ENCODE measurements at regions not wholly inside any gene's neighbourhood (a gene's known extent, or its start where the extent isn't known, plus 50 kb on each side); places are given as distances from the start of the nearest gene placed in this dataset.
A peak's percentile ranks its signal among the peaks of the same experiment; 100 is the strongest.

GRCh38 chr14:42130815-42131214 lies 524.1 kb downstream of the LRFN5 start:
- H3K9ac ChIP-seq (ENCODE audit: low read length) = no peak overlapping the region
- H3K36me3 ChIP-seq (ENCODE audit: control insufficient read depth in 1 of 2, insufficient read depth in 2 of 2, low read depth in 1 of 2, low read length in 2 of 2) = no peaks in the 10 kb centered on the region
- no peak overlapping the region for H4K8ac ChIP-seq (ENCODE audit: low read length)
- no peak overlapping the region for H4K91ac ChIP-seq (ENCODE audit: low read length)
- no peak overlapping the region for H3K14ac ChIP-seq (ENCODE audit: low read length in 2 of 2)
- H3K9me3 ChIP-seq (ENCODE audit: control insufficient read depth, low read length) = no peaks in the 10 kb centered on the region
- H3K4ac ChIP-seq (ENCODE audit: low read depth in 1 of 2, low read length in 2 of 2) = no peak overlapping the region
- H3K18ac ChIP-seq (ENCODE audit: low read depth in 1 of 2, low read length in 2 of 2) = no peak overlapping the region
- no peak overlapping the region for H2BK120ac ChIP-seq (ENCODE audit: low read depth, low read length)
- no peaks in the 10 kb centered on the region for H3K4me1 ChIP-seq (ENCODE audit: control insufficient read depth, insufficient read depth, low read depth, low read length)
- H2BK12ac ChIP-seq (ENCODE audit: low read length in 2 of 2) = no peak overlapping the region
- H2AFZ ChIP-seq (ENCODE audit: low read depth, low read length) = no peak overlapping the region
- H3K79me1 ChIP-seq (replicated peaks; ENCODE audit: low read length, poor library complexity, severe bottlenecking) = no peaks in the 10 kb centered on the region
- H3K23ac ChIP-seq (ENCODE audit: low read length in 2 of 2) = no peak overlapping the region
- no peak overlapping the region for H2BK5ac ChIP-seq (ENCODE audit: low read depth, low read length, poor library complexity, severe bottlenecking)
- no peak overlapping the region for H2BK15ac ChIP-seq (ENCODE audit: low read depth, poor library complexity, severe bottlenecking)
- H3K27ac ChIP-seq (ENCODE audit: low read length, poor library complexity, severe bottlenecking) = no peak overlapping the region
- H3K4me2 ChIP-seq (ENCODE audit: low read length, poor library complexity, severe bottlenecking) = no peak overlapping the region
- DNase-seq = no peak
- H3K27me3 ChIP-seq (ENCODE audit: control insufficient read depth in 1 of 2, insufficient read depth in 1 of 2, low read length in 2 of 2) = no peaks in the 10 kb centered on the region
- no peak overlapping the region for H3K4me3 ChIP-seq (ENCODE audit: insufficient read depth in 1 of 2, low read depth in 1 of 2, low read length in 2 of 2)
- H2AK5ac ChIP-seq (ENCODE audit: low read length, severe bottlenecking) = no peak overlapping the region

- no peaks in the 10 kb centered on the region for H3K4me1 ChIP-seq (ENCODE audit: control insufficient read depth, insufficient read depth, low read depth, low read length)
- H3K18ac ChIP-seq (ENCODE audit: low read depth in 1 of 2, low read length in 2 of 2) = no peak overlapping the region
- H3K9ac ChIP-seq (ENCODE audit: low read length) = no peak overlapping the region
- H3K23ac ChIP-seq (ENCODE audit: low read length in 2 of 2) = no peak overlapping the region
- H3K14ac ChIP-seq (ENCODE audit: low read length in 2 of 2) = no peak overlapping the region
- no peak overlapping the region for H2BK120ac ChIP-seq (ENCODE audit: low read depth, low read length)
- H2AFZ ChIP-seq (ENCODE audit: low read depth, low read length) = no peak overlapping the region
- H3K4ac ChIP-seq (ENCODE audit: low read depth in 1 of 2, low read length in 2 of 2) = no peak overlapping the region
- H3K9me3 ChIP-seq (ENCODE audit: control insufficient read depth, low read length) = no peaks in the 10 kb centered on the region
- DNase-seq = no peak
- no peak overlapping the region for H2AK5ac ChIP-seq (ENCODE audit: low read length, severe bottlenecking)
- H2BK5ac ChIP-seq (ENCODE audit: low read depth, low read length, poor library complexity, severe bottlenecking) = no peak overlapping the region
- H3K79me1 ChIP-seq (replicated peaks; ENCODE audit: low read length, poor library complexity, severe bottlenecking) = no peaks in the 10 kb centered on the region
- no peak overlapping the region for H4K91ac ChIP-seq (ENCODE audit: low read length)
- no peak overlapping the region for H2BK12ac ChIP-seq (ENCODE audit: low read length in 2 of 2)
- H3K4me2 ChIP-seq (ENCODE audit: low read length, poor library complexity, severe bottlenecking) = no peak overlapping the region
- H3K27me3 ChIP-seq (ENCODE audit: control insufficient read depth in 1 of 2, insufficient read depth in 1 of 2, low read length in 2 of 2) = no peaks in the 10 kb centered on the region
- 95% methylated on average over 1 of the region's 1 CpG for WGBS
- no peak overlapping the region for H2BK15ac ChIP-seq (ENCODE audit: low read depth, poor library complexity, severe bottlenecking)
- no peak overlapping the region for H3K4me3 ChIP-seq (ENCODE audit: insufficient read depth in 1 of 2, low read depth in 1 of 2, low read length in 2 of 2)
- H3K36me3 ChIP-seq (ENCODE audit: control insufficient read depth in 1 of 2, insufficient read depth in 2 of 2, low read depth in 1 of 2, low read length in 2 of 2) = no peaks in the 10 kb centered on the region
- no peak overlapping the region for H4K8ac ChIP-seq (ENCODE audit: low read length)
- H3K27ac ChIP-seq (ENCODE audit: low read length, poor library complexity, severe bottlenecking) = no peak overlapping the region
Measured at GRCh38 chr14:42123526-42123925, 516.9 kb downstream of the LRFN5 start.

GRCh38 chr14:42113358-42114069 lies 506.8 kb downstream of the LRFN5 start:
- no peak overlapping the region for H3K23ac ChIP-seq (ENCODE audit: low read length in 2 of 2)
- H3K27me3 ChIP-seq (ENCODE audit: control insufficient read depth in 1 of 2, insufficient read depth in 1 of 2, low read length in 2 of 2) = no peaks in the 10 kb centered on the region
- H3K4me2 ChIP-seq (ENCODE audit: low read length, poor library complexity, severe bottlenecking) = no peak overlapping the region
- H3K79me1 ChIP-seq (replicated peaks; ENCODE audit: low read length, poor library complexity, severe bottlenecking) = no peaks in the 10 kb centered on the region
- H3K27ac ChIP-seq (ENCODE audit: low read length, poor library complexity, severe bottlenecking) = no peak overlapping the region
- no peak overlapping the region for H3K4me3 ChIP-seq (ENCODE audit: insufficient read depth in 1 of 2, low read depth in 1 of 2, low read length in 2 of 2)
- H2BK120ac ChIP-seq (ENCODE audit: low read depth, low read length) = no peak overlapping the region
- H2AFZ ChIP-seq (ENCODE audit: low read depth, low read length) = no peak overlapping the region
- H3K4ac ChIP-seq (ENCODE audit: low read depth in 1 of 2, low read length in 2 of 2) = no peak overlapping the region
- peaks cover 26% of the 10 kb centered on the region for H3K9me3 ChIP-seq (ENCODE audit: control insufficient read depth, low read length)
- H3K14ac ChIP-seq (ENCODE audit: low read length in 2 of 2) = no peak overlapping the region
- H2BK5ac ChIP-seq (ENCODE audit: low read depth, low read length, poor library complexity, severe bottlenecking) = no peak overlapping the region
- no peak overlapping the region for H2BK12ac ChIP-seq (ENCODE audit: low read length in 2 of 2)
- H3K4me1 ChIP-seq (ENCODE audit: control insufficient read depth, insufficient read depth, low read depth, low read length) = peaks cover 1% of the 10 kb centered on the region
- H2BK15ac ChIP-seq (ENCODE audit: low read depth, poor library complexity, severe bottlenecking) = no peak overlapping the region
- no peaks in the 10 kb centered on the region for H3K36me3 ChIP-seq (ENCODE audit: control insufficient read depth in 1 of 2, insufficient read depth in 2 of 2, low read depth in 1 of 2, low read length in 2 of 2)
- no peak for DNase-seq
- 98% methylated on average over 44 of the region's 60 CpGs for WGBS
- no peak overlapping the region for H3K18ac ChIP-seq (ENCODE audit: low read depth in 1 of 2, low read length in 2 of 2)
- H4K8ac ChIP-seq (ENCODE audit: low read length) = no peak overlapping the region
- no peak overlapping the region for H4K91ac ChIP-seq (ENCODE audit: low read length)
- H2AK5ac ChIP-seq (ENCODE audit: low read length, severe bottlenecking) = no peak overlapping the region
- no peak overlapping the region for H3K9ac ChIP-seq (ENCODE audit: low read length)

- H2BK12ac ChIP-seq (ENCODE audit: low read length in 2 of 2) = no peak overlapping the region
- H3K36me3 ChIP-seq (ENCODE audit: control insufficient read depth in 1 of 2, insufficient read depth in 2 of 2, low read depth in 1 of 2, low read length in 2 of 2) = no peaks in the 10 kb centered on the region
- peaks cover 26% of the 10 kb centered on the region for H3K9me3 ChIP-seq (ENCODE audit: control insufficient read depth, low read length)
- no peak overlapping the region for H3K18ac ChIP-seq (ENCODE audit: low read depth in 1 of 2, low read length in 2 of 2)
- H3K9ac ChIP-seq (ENCODE audit: low read length) = no peak overlapping the region
- no peak overlapping the region for H3K27ac ChIP-seq (ENCODE audit: low read length, poor library complexity, severe bottlenecking)
- H3K27me3 ChIP-seq (ENCODE audit: control insufficient read depth in 1 of 2, insufficient read depth in 1 of 2, low read length in 2 of 2) = no peaks in the 10 kb centered on the region
- H3K79me1 ChIP-seq (replicated peaks; ENCODE audit: low read length, poor library complexity, severe bottlenecking) = no peaks in the 10 kb centered on the region
- H3K4ac ChIP-seq (ENCODE audit: low read depth in 1 of 2, low read length in 2 of 2) = no peak overlapping the region
- no peak overlapping the region for H2BK15ac ChIP-seq (ENCODE audit: low read depth, poor library complexity, severe bottlenecking)
- DNase-seq = peak; percentile 31
- peaks cover 1% of the 10 kb centered on the region for H3K4me1 ChIP-seq (ENCODE audit: control insufficient read depth, insufficient read depth, low read depth, low read length)
- no peak overlapping the region for H3K4me3 ChIP-seq (ENCODE audit: insufficient read depth in 1 of 2, low read depth in 1 of 2, low read length in 2 of 2)
- H2BK5ac ChIP-seq (ENCODE audit: low read depth, low read length, poor library complexity, severe bottlenecking) = no peak overlapping the region
- H3K23ac ChIP-seq (ENCODE audit: low read length in 2 of 2) = no peak overlapping the region
- H4K91ac ChIP-seq (ENCODE audit: low read length) = no peak overlapping the region
- no peak overlapping the region for H3K4me2 ChIP-seq (ENCODE audit: low read length, poor library complexity, severe bottlenecking)
- H3K14ac ChIP-seq (ENCODE audit: low read length in 2 of 2) = no peak overlapping the region
- no peak overlapping the region for H4K8ac ChIP-seq (ENCODE audit: low read length)
- no peak overlapping the region for H2AFZ ChIP-seq (ENCODE audit: low read depth, low read length)
- no peak overlapping the region for H2AK5ac ChIP-seq (ENCODE audit: low read length, severe bottlenecking)
- H2BK120ac ChIP-seq (ENCODE audit: low read depth, low read length) = no peak overlapping the region
- WGBS = 87% methylated on average over 5 of the region's 7 CpGs
Measured at GRCh38 chr14:42112108-42112507, 505.4 kb downstream of the LRFN5 start.

All from mesenchymal stem cell (in vitro differentiated cells and primary cell).